ENCODE measurements at regions not wholly inside any gene's neighbourhood (a gene's known extent, or its start where the extent isn't known, plus 50 kb on each side); places are given as distances from the start of the nearest gene placed in this dataset.

GRCh38 chr9:14398473-14398872 is 84.5 kb upstream of the NFIB start:
- TF ChIP-seq EGR1 (IDR thresholded peaks at IDR 0.05) (no peak), CEBPB (IDR thresholded peaks at IDR 0.05) (no peak)
